Femur (tissue), 1 donor: ENCODE measurements at regions not wholly inside any gene's neighbourhood (a gene's known extent, or its start where the extent isn't known, plus 50 kb on each side); places are given as distances from the start of the nearest gene placed in this dataset.

Source experiments
- DNase-seq: peaks from one replicate; pipeline ENCODE4 v3.0.0-alpha.2; 2017

DNA sequence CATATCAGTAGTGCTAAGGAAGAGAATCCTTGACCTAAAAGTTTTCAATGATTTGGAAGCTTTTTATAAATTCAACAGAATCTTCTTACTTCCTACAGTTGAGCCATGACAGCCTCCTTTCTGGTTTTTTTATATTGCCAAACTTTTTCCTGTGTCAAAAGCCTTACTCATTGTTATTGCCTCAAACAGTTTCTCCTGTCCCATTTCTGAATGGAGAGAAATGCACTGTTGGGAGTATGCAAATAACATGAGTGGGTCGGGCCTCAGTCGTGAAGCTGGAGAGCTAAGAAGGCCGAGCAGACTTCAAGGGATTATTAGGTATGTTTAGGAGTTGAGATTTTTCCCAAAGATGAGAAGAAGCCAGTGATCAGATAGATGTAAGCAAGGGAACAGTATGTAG is 766.4 kb upstream of the KLHL1 start:
- no peak for DNase-seq

DNA sequence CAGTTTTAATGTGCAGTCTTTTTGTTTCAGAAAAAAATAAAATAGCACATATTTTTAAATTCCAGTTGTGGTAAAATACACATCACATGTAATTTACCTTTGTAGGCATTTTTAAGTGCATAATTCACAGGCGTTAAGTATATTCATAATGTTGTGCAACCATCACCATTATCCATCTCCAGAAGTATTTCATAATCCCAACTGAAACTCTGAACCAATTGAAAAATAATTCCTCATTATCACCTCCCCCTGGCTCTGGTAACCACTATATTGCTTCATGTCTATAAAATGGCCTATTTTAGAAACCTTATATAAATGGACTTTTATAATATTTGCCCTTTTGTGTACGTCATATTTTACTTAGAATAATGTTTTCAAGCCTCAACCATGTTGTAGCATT is 756.5 kb upstream of the KLHL1 start:
- DNase-seq, result no peak

DNA sequence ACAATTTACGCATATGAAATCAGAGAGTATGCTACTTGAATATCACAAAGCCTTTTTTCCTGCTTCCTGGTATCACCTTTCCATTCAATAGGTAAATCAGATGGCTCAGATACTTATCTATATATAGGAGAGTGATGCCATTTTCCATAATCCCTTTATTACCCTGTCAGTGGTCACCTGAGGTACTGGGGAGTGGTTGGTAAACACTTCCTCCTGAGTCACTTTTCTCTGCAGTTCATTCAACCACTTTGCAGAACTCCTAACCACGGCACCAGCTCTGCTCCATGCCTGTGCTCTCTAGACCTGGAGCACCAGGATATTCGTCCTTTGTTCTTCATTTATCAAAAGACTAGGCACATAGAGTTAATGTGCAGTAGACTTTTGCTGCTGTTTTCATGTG is 748.5 kb upstream of the KLHL1 start:
- no peak for DNase-seq

DNA sequence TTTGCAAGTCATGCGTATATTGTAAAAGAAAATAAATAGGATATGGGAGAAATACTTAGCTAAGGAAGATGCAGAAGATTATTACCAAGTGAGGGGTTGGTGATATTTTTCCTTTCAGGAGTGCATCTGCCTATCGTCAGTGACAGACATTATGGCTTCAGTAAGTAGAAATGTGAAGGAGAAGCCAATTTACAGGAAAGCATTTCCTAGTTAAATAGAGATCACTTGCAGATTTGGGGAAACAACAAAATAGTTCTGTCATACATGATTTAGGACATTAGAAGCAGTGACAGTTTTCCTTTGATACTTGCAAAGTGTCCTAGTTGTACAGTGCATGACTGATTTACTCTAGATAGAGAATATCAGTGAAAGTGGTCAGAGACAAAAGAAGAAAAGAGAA is 747.8 kb upstream of the KLHL1 start:
- no peak for DNase-seq

DNA sequence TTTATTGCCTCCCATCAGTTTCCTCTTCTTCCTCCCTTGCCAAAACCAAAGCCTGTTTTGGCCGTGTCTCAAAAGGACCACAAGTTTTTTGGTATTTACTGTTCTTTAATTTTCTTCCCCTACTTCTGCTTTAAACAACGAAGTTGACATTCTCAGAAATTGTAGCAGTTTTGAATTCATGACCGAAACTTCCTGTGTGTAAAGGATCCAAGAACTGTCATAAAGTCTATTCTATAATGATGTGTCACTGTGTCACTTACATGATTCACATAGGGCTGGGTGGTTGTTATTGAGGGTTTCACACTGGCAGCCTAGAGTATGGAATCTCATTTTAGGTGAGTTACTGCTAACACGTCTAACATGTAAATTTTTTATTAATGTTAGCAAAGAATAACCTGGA is 741.0 kb upstream of the KLHL1 start:
- DNase-seq, result no peak

DNA sequence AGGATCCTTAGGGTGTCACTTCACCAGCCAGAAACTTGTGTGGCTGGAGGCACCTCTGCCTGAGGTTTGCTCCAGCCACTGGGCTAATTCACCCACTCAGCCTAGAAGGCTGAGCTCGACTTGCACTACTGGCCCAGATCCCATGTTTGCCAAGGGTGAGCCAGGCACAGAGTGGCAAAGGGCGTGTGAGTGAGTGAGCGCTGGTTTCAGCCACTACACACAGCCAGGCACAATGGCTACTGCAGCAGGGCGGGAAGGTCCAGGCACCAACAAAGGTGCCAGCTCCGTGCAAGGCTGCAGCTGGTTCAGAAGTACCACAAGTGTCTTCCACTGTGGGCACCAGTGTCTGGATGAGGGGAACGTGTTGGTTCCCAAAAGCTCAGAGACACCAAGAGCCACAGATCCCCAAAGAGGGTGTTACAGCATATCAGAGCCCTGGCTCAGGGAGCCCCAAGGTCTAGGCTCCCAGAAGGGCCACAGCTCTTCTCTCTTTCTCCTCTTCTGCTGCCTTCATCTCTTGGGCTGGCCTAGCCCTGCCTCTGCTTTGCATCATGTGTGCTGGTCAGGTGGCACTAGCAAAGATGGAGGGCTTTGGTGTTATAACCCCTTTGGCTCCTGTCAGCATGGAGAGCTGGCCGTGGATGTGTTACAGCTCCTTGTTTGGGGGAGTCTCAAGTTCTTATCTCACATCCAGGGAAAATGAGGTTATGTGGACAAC is 736.3 kb upstream of the KLHL1 start:
- DNase-seq, result no peak

DNA sequence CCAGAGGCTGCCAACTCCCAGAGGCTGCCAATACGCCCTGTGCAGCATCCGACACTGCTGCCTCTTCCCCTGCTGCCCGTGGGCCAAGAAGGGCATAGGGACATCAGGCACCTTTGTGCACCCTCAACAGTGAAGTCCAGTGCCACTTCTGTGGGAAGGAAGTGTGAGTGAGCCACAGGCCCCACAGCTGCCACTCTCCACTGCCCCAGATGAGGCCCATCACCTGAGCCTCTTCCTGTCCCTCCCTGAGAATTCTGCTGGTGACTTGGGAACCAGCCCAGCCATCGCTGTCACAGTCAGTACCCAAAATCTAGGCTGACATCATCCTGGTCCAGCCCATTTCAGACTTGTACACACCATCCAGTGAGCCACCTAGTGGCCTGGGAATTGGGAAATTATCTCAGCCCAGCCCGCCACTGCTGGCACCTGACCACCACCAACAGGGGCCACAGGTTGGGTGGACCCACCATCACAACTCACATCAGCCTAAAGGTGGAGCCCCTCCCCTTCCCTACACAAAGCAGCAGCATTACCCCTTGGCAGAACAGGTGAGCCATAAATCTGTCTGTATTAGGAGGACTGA is 733.9 kb upstream of the KLHL1 start:
- no peak for DNase-seq

DNA sequence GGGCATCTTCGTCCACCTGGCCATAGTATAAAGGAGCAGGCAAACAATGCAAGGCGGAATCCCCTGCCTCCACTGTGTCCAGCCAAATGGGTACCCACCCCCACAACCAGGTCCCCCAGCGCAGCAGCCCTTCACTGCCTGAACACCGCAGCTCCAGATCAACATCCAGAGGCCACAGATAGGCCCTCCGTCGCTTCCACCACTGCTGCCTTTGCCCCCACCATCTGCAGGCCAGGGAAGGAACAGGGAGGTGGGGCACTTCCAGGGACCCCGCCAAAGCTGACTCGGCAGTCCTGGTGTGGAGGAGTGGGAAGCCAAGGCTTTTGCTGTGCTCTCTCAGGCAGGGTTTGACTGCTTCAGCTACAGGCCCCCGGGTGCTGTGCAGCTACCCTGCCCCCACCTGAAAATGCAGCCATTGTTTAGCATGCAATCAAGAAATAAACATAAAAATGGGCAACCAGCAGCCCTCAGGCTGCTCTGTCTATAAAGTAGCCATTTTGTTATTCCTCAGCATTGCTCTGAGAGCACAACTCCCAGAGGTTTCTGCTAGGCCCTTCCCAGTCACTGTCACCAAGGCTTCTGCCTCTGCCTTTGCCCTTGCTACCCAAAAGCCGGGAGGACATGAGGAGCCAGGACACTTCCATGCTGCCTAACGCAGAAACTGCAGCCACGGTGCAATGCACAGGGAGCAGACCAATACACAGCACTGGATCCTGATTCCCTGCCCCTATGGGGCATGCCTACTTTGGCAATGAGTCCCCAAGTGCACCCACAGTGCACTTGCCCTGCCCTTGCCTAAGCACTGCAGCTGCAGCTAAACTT is 733.2 kb upstream of the KLHL1 start:
- no peak for DNase-seq

DNA sequence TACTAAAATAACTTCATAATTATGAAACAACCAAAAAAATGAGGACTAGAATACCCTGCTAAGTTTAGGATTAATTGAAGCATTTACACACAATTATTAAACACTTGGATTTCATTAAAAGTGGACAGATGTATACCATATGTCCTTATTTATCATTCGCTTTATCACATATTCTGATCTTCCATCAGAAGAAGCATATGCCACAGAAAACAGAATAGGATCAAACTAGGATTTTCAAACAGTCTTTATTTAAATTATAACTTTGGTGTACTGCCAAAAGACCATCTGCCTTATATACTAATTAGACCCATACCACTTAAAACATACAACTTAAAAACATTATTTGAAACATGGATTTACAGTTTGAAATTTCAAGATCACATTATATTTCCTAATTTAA is 727.1 kb upstream of the KLHL1 start:
- DNase-seq, result no peak

DNA sequence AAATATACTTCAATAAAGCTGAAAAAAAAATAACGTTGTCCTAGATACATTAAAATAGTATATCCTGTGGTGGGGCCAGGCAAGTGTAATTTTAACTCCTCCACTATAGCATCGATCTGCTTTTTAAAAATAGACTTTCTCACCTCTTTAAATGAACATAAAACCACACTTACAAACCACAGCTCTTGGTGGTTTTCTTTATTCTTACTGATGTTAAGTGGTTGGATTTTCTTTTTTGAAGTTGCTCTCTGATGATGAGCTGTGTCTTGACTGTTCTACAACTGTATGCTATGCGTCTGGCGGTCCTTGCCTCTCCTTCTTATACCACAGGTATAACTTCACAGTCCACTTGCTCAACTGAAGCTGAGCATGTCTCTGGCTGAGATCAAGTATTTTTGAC is 721.5 kb upstream of the KLHL1 start:
- no peak for DNase-seq

DNA sequence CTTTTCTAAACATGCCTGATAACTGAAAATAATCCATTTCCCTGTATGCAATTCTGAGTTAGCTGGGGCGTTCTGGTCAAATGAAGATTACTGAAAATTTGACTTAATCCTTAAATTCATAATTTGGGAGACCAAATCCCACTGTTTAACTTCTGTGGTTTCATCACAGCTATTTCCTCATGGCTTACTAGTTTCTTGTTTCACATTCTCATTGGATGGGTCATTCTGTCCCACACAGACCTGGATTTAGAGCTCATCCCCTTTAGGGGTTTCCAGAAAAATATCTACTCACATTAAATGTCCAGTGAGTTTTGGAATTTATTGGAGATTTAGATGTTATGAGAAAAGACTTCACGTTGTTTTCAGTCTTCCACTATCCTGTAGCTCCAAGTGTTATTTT is 709.3 kb upstream of the KLHL1 start:
- no peak for DNase-seq

DNA sequence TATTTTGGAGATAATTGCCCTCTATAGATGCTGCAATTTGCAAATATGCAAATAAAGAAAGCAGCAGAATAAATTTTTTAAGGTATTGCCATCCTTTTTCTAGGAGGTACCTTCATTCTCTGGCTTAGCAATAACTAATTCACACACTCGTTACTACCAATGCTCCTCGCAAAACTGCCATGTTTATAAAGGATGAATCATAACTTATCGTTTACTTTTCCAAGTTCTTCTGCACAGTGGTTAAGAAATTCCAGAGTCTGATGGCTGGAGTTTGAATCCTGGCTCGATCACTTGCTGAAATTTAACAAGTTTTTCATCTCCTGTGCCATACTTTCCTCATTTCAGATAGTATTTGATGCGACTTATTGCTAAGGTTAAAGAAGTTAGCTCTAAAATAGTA is 708.6 kb upstream of the KLHL1 start:
- no peak for DNase-seq

DNA sequence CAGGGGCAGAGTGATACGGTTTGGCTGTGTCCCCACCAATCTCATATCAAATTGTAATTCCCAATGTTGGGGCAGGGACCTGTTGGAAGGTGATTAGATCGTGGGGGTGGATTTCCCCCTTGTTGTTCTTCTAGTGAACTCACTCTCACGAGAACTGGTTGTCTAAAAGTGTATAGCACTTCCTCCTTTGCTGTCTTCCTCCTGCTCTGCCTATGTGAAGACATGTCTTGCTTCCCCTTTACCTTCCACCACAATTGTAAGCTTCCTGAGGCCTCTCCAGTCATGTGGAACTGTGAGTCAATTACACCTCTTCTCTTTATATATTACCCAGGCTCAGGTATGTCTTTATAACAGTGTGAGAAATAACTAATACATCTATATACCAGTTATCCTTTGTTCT is 706.4 kb upstream of the KLHL1 start:
- no peak for DNase-seq

DNA sequence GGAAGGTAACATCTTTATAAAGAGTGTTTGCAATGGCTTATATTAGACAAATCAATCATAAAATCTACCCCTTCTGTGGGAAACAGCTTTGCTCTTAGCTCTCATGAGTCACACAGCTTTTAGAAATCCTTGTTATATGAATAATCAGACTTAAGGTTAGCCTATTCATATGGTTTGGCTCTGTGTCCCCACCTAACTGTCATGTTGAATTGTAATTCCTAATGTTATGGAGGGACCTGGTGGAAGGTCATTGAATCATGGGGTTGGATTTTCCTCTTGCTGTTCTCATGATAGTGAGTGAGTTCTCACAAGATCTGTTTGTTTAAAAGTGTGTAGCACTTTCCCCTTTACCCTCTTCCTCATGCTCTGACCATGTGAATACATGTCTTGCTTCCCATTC is 704.2 kb upstream of the KLHL1 start:
- DNase-seq, result no peak

DNA sequence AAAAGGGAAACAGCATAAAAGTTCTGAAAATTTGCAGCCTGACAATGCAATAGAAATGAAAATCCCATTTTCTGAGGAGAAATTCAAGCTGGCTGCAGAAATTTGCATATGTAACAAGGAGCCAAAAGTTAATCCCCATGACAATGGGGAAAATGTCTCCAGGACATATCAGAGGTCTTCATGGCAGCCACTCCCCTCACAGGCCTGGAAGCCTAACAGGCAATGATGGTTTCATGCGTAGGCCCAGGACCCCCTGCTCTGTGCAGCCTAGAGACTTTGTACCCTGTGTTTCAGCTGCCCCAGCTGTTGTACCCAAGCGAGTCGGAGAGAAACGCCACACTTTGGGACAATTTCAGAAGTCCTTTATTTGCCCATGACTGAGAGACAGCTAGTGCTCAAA is 701.3 kb upstream of the KLHL1 start:
- no peak for DNase-seq

DNA sequence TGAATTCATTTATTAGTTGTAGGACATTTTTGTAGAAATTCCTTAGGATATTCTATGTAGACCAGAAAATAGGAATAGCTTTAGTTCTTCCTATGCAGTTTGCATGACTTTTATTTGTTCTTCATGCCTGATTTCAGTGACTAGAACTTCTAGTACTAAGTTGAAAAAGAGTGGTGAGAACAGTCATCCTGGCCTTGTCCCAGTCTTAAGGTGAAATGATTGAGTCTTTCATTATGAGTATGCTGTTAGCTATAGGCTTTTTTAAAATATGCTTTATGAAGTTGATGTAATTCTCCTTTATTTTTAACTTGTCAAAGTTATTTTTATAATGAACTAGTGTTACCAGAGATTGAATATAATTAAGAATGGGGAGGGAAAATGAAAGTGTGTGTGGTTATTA is 690.1 kb upstream of the KLHL1 start:
- DNase-seq, result no peak

DNA sequence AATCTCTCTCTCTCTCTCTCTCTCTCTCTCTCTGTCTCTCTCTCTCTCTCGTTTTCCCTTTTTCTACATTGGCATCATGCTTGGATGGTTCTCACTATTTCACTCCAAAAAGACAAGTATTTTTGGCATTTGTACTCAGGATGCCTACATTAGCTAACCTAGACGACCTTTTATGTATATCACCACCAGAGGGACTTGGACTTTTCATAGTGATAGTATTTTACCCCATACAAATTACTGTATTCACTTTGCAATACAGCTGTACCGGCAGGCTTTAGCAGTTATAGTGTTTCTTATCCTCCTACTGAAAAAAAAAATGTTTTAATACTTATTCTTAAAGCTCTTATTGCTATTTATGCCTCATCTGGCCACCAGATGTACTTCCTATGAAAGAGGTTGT is 687.2 kb upstream of the KLHL1 start:
- DNase-seq, result no peak

DNA sequence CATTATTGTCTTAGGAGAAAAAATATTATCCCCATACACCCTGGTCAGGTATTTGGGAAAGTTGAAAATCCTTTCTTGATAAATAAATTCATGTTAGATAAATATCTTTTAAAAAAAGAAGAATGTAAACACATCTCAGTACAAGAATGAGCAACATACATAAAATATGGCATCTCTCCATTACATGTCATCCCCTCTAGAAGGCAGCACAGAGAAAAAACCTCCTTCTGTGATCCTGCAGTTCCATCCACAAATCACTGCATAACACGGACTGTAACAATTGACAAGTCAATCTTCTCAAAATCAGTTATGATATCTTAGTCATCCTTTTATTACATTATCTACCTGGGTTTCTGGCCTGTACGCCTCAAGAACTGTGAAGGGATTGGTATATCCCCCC is 683.9 kb upstream of the KLHL1 start:
- DNase-seq, result no peak

DNA sequence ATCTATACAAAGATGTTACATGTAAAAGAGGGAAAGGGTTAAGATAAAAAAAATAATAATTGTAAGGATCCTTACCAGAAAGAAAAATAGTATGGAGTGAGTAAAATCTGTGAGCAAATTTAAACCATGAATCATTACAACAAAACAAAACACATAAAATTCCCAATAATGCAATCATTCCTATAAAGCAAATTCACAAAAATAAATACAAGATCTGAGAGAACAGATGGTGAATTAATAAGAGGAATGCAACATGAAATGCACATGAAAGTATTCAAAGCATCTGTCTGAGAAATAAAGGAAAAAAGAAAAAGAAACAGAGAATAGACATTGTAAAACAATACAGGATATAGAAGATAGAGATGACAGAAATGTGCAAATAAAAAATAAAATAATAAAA is 681.5 kb upstream of the KLHL1 start:
- DNase-seq, result no peak

DNA sequence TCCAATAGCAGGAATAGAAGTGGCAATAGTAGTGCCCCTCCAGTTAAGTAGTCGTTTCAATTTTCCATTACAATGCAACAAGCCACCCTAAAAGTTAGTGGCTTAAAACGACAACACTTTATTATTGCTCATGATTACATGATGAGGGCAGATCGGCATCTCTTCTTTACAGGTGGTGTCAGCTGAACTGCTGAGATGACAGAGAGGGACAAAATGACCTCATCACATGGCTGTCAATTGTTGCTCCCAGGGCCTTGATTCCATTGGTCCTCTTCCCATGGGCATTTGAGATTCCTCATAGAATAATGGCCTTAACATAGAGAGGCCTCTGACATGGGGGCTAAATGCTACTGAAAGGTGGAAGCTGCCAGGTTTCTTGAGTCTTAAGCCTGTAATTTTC is 679.8 kb upstream of the KLHL1 start:
- DNase-seq, result no peak

DNA sequence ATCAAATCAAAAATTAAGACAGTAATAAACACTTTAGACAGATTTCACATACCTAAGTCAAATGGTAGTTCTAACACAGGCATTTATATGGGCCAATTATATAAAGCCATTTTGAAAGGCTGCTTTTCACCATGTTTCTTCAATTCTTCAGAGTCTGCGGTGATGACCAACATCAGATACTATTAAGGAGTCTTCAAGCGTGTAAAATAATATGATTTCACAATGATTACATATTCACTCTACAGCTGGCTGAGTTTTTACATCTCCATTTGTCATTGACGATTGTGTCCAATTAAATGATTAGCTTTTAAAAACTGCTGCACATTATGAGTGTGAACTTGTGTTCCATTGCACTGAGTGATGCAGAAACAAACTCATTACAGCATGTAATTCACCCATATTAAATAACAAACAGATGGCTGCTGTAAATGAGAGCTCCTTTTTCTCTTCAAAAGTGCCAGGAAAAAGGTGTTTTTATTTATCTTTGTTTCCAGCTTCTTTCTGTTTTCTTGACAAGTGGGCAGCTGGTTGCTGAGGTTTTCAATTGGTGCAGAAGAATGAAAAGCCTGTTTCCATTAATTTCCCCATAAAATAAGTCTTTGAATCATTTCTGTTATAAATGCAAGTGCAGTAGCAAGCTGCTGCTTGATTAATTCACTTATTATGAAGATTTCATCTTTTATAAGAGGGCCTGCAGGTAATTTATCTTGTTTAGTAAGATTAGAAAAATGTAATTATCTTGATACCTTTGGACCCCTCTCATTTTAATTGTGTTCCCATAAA is 676.1 kb upstream of the KLHL1 start:
- no peak for DNase-seq

DNA sequence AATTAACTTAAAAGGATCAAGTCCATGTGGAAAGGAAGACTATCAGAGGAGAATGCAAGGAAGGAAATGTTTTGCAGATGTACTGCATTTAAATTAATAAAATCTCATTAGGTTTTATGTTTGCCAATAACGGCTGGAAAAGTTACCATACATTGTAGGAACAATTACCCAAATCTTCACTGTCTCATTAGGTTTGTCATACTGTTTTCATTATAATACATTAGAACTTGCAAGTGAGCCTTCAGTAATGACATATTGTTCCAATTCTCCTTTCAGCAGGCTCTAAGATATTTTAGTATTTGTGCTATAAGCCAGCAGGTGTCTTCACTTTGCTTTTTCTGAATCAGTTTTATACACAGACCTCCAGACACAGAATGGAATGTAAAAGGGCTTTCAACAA is 661.6 kb upstream of the KLHL1 start:
- DNase-seq, result no peak

DNA sequence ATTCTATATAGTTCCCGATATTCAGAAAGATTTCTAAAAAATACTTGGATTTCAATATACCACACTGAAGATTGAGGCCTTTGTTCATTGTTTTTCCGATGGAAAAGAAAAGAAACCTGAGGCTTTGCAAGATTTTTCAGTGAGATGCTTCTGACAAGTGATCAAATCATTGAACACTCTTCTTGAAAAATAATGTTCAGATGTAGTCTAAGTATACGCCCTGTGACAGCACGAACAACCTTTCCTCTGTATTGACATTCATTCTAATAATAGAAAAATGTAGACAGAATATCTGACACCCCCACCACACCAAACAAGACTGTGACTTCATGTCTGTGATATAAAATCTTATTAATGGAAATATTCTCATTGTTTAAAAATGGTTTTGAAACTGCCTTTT is 650.7 kb upstream of the KLHL1 start:
- DNase-seq, result no peak

DNA sequence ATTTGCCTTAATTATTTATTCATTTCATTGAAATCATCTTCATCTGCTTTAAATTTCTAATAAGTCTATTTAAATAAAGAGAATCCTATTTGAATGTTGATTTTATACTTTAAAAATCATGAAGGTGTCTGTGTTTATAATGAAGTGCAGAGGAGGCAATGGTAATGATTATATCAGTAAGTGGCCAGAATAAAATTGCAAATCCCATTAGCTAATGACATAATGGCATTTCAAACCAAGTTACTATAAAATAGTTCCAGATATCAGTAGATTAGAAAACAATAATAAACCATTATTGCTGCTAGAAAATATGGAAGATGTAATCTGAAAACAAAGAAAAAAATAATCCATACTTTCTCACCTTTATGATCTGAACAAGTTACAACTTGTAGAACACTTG is 647.8 kb upstream of the KLHL1 start:
- DNase-seq, result no peak
